H1 (cell line): ENCODE measurements at regions not wholly inside any gene's neighbourhood (a gene's known extent, or its start where the extent isn't known, plus 50 kb on each side); places are given as distances from the start of the nearest gene placed in this dataset.

Experiments
- BACH1 ChIP-seq: IDR thresholded peaks from 2 replicates; pipeline ENCODE4 v1.6.1; 2012; ENCODE audit warnings: low read length, improper control_type of control experiment
- CHD2 ChIP-seq: IDR thresholded peaks from 2 replicates; pipeline ENCODE4 v1.6.1; 2012; ENCODE audit warnings: low read length, improper control_type of control experiment
- EZH2 ChIP-seq: fragments of 200-600 bp; sonication (generic); IDR thresholded peaks from 2 replicates; pipeline ENCODE4 v1.7.1; 2012; ENCODE audit warnings: low read depth, mild to moderate bottlenecking, moderate library complexity, low read length, inconsistent platforms; ENCODE audit not compliant: severe bottlenecking
- NRF1 ChIP-seq: IDR thresholded peaks from 2 replicates; pipeline ENCODE4 v1.6.1; 2011; ENCODE audit warnings: mild to moderate bottlenecking, low read depth, low read length, improper control_type of control experiment
- POLR2AphosphoS5 ChIP-seq: IDR thresholded peaks from 2 replicates; pipeline ENCODE4 v1.6.1; 2011; ENCODE audit warnings: low read depth, low read length
- RXRA ChIP-seq: IDR thresholded peaks from 2 replicates; pipeline ENCODE4 v1.6.1; 2011; ENCODE audit warnings: low read depth, mild to moderate bottlenecking, low read length, moderate library complexity; ENCODE audit not compliant: insufficient read depth
- SAP30 ChIP-seq: fragments of 300-600 bp; sonication (generic); IDR thresholded peaks from 2 replicates; pipeline ENCODE4 v1.7.1; 2012; ENCODE audit warnings: low read length, moderate library complexity, mild to moderate bottlenecking, inconsistent platforms; ENCODE audit not compliant: insufficient read depth, insufficient replicate concordance
- SIN3A ChIP-seq, 2 experiments: IDR thresholded peaks in 1 of 2; conservative IDR thresholded peaks in 1 of 2; 2 replicates each; pipeline ENCODE4 v1.6.1; 2011 to 2012; ENCODE audit warnings: low read length in 2 of 2, improper control_type of control experiment in 1 of 2, low read depth in 1 of 2, mild to moderate bottlenecking in 1 of 2
- TF ChIP-seq, protein P1 (sequence below), 3 experiments: IDR thresholded peaks; 1 replicate in 2 of 3; 2 replicates in 1 of 3; pipeline versions ENCODE4 v1.5.1 to v1.6.1; 2011; ENCODE audit warnings: low read length in 3 of 3, mild to moderate bottlenecking in 3 of 3, inconsistent platforms in 2 of 3, low read depth in 1 of 3, moderate library complexity in 1 of 3; ENCODE audit not compliant: insufficient read depth in 1 of 3; ENCODE audit errors: control extremely low read depth in 1 of 3

GRCh38 chrY:12483394-12483793 lies 217.6 kb upstream of the USP9Y start:
- no peak for TF ChIP-seq POLR2AphosphoS5
- no peak for TF ChIP-seq NRF1
- no peak for TF ChIP-seq CHD2
- TF ChIP-seq, protein P1, sequence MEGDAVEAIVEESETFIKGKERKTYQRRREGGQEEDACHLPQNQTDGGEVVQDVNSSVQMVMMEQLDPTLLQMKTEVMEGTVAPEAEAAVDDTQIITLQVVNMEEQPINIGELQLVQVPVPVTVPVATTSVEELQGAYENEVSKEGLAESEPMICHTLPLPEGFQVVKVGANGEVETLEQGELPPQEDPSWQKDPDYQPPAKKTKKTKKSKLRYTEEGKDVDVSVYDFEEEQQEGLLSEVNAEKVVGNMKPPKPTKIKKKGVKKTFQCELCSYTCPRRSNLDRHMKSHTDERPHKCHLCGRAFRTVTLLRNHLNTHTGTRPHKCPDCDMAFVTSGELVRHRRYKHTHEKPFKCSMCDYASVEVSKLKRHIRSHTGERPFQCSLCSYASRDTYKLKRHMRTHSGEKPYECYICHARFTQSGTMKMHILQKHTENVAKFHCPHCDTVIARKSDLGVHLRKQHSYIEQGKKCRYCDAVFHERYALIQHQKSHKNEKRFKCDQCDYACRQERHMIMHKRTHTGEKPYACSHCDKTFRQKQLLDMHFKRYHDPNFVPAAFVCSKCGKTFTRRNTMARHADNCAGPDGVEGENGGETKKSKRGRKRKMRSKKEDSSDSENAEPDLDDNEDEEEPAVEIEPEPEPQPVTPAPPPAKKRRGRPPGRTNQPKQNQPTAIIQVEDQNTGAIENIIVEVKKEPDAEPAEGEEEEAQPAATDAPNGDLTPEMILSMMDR (IDR thresholded peaks at IDR 0.05; ENCODE audit: control extremely low read depth in 1 of 3, insufficient read depth in 1 of 3, low read depth in 1 of 3, low read length in 3 of 3), result no peak
- no peak for TF ChIP-seq EZH2
- TF ChIP-seq SIN3A (conservative IDR thresholded peaks at IDR 0.05 in 1 of 2, IDR thresholded peaks at IDR 0.05 in 1 of 2; ENCODE audit: low read depth in 1 of 2, low read length in 2 of 2), result no peak
- no peak for TF ChIP-seq BACH1
- no peak for TF ChIP-seq RXRA
- TF ChIP-seq SAP30, result no peak
